HG02973 (cell line): ENCODE measurements at regions not wholly inside any gene's neighbourhood (a gene's known extent, or its start where the extent isn't known, plus 50 kb on each side); places are given as distances from the start of the nearest gene placed in this dataset.
"Not testable (repeated sequence)": the region's sequence is repeated elsewhere in the genome, so short reads cannot be mapped to it uniquely, and the experiment has no call there.

Experiments
- ATAC-seq: cut with Tn5 transposase; IDR thresholded peaks from one replicate; pipeline ENCODE4 v1.9.1; 2021; ENCODE audit warnings: moderate library complexity; ENCODE audit not compliant: unreplicated experiment

DNA sequence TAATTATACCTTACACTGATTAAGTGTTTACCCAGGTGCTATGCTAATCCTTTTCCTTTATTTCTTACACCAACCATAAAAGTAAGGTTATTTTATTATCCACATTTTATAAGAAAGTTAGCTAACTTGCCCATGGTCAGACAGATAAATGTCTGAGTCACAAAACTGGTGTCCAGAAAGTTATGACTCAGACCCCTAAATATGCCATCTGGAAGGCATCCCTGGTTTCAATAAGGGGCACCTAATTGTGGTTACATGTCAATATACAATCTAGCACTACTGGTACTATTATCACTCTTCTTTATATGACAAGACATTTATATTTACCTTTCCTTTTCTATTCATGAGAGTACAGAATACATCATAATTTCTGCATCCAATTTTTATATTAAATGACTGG is 496.5 kb upstream of the ADGRL2 start:
- ATAC-seq: no peak

DNA sequence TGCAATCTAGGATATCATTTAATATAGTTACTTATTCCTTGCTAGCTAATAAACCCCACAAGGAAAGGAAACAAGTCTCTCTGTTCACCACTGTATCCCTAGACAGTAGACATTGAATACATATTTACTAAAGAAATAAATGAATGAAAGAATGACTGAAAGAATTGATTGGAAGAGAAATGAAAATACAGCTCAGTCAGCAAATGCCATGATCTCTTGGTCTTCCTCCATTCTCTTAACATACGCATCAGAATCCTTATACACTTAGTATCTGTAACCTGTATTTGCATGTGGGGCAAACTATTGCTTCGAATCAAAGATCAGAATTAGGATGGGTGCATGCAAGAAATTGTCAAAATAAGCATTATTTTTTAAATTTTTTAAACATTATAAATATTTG is 500.8 kb upstream of the ADGRL2 start:
- ATAC-seq: no peak

DNA sequence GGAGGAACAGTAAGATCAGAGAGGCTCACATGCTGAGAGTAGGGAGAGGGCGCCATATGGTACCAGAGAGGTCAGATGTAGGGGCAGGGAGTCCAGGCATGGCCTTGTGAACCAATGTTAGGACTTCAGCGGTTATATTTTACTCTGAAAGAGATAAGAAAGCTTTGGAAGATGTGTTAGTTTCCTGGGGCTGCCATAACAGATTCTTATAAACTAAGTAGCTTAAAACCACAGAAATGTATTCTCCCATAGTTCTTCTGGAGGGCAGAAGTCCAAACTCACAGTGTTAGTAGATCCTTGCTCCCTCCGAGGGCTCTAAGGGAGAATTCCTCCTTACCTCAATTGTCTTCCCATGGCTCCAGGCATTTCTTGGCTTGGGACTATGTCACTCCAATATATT is 502.5 kb upstream of the ADGRL2 start:
- no peak for ATAC-seq

DNA sequence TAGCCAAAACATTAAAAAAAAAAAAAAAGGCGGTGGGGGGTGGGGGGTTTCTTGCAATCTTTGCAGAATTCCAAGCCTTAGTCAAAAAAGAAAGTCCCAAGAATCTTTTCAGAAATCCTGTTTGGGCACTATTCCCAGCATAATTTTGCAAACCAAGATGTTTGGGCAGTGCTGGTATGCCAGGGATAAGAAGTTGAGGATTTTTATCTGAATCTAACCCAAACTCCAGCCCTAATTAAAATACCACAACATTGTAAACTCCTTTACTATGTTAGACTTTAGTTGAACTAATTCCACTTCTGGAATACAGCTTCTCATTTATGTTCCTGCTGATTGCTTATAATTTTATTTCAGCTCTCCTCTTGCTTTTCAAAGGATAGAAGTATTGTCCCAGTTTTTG is 504.1 kb upstream of the ADGRL2 start:
- ATAC-seq: no peak

DNA sequence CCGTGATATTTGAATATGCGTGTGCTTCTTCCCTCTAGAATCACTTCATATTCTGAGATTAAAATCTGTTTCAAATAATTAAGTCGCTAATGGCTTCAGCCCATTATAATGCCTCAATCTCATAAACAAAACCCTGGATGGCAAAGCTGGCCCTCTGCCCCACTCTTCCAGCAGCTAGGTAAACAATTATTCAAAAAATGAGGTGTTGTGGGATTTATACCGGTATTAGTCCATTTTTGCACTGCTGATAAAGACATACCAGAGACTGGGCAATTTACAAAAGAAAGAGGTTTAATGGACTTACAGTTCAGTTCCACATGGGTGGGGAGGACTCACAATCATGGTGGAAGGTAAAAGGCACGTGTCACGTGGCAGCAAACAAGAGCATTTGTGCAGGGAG is 510.4 kb upstream of the ADGRL2 start:
- ATAC-seq: no peak

DNA sequence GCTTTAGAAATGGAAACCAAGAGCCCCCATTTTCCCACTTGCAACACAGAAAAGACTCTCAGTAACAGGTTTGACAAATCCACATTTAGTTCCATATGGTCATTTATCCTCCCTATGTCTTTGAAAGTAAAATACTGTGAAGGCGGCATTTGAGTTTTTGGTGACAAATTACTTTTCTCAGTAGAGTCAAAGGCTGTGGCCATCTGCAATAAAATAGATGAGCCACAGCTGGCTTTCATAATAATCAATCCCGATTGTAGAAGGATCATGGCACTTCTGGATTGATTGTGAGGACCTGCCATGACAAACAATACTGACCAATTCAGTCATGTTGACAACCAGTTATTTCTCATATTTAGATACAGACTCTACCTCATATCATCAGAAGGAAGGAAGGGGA is 512.0 kb upstream of the ADGRL2 start:
- ATAC-seq: no peak

DNA sequence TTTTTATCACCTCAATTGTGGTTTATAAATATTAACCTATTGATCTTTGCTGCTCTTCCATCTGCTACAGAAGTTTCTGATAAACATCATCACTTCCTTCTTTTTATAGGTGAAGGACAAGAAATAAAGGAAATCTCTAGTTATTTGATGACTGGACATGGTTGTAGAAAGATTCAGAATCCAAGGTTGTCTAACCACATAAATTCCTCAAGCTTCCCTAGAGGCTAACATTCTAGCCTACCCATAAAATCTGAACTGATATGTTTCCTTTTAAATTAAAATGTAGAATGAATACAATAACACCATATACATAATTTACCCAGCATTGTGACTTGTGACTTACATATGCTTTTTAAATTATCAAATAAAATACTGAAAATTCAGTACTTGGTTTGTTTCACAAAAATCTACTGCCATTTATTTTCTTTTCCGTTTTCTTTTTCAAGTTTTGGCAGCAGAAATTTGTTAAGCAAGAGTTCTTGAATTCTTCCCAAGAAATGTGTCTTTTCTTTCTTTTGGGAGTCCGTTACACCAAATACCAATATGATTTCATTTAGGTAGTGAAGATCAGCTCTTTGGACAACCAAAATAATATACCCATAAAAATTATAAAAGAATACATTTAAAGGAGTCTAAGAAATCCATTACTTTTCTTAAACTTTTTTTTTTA is 513.2 kb upstream of the ADGRL2 start:
- ATAC-seq: no peak

DNA sequence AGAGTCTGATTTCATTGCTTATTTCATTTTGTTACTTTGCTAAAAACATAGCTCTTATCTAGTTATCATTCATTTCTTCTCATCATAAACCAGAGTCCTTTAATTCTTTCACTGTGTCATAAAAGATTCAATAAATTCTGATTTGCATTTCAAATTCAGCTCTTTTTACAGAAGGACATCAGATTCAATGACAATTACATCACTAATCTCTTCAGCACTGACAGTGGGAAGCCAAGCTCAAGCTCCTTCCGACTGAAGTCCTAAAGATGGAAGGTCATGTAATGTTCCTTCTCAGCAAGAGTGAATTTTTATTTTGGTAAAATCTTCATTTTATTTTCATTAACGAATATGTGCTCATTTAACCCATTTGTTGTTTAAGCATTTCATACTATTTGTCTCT is 530.7 kb upstream of the ADGRL2 start:
- no peak for ATAC-seq

DNA sequence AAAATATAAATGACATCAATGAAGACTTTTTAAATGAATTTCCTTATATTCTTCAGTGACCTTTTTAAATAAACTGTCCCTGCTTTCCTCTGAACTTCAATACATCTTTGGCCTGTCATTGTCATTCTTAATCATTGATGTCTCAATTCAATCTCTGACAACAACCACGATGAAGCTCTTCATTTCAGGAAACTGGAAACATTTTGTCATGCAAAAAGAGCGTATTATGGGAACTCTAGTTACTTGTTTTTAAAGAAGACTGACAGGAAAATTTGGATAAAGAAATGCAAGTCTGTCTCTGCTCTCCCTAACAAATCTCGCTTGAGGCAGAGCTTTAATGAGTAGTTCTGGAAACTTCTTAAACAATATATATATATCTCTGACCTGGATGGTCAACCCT is 535.8 kb upstream of the ADGRL2 start:
- no peak for ATAC-seq

DNA sequence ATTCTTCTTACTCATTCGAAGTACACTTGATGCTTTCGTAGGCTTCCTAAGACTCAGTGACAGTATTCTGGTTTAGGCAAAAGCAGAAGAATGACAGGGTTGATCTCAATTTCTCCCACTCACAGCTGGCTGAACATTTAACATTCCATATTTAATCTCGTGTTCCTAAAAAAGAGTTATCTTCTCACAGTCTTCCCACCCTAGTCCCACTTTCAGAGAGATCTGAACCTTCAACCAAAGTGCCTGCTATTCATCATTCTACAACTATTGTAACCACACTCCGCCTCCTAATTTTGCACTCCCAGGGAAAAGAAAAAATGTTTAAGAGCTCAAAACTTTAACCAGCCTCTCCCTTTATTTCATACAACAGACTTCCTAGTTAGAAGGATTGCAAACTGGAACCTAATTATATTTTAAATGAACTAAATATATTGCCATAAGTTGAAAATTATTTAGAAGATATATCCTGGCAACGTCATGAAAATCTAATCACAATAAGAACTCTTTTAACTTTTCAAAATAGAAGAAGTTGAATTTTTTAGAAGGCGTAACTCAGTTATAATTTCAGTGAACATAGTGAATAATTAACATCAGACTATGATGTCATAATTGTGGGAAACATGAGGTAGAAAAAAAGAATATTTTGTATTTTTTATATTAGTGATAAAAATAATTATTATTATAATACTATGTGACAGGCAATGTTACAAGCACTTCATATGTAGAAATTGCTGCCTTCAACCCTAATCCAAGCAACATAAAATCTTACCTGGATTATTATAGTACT is 540.9 kb upstream of the ADGRL2 start:
- no peak for ATAC-seq

DNA sequence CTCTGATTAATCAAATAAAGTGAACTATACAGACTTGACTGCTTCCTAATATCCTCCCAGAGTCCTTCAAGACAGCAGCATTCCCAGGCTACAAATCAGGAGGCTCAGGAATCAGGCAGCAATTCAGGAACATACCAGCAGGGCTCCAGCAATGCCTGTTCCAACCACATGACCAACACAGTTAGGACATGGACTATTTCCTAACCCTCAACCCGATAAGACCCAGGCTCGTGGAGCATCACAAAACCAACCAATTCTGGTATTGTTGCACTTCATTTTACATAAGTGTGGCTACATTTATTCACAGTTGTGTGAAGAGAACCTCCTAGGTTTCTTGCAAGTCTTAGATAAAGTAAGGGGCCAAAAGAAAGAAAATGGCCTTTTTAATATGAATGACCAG is 546.2 kb upstream of the ADGRL2 start:
- no peak for ATAC-seq

DNA sequence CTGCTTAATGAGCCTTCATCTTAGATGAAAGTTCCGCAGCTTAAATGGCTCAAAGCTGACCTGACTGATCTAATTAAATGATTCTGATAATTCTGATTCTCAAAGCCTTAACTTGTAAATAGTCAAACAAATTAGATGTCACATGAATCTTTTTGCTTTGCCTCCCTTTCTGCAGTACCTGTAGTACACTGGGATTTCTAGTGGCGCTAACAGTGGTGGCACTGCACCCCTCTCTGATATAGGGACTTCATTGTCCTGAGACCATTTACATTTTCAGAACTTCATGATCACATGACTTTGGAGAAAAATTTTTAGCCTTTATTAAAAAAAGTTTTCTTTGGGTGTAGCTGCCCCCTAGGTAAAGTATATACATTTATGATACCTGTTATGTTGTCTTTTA is 546.7 kb upstream of the ADGRL2 start:
- ATAC-seq: no peak

DNA sequence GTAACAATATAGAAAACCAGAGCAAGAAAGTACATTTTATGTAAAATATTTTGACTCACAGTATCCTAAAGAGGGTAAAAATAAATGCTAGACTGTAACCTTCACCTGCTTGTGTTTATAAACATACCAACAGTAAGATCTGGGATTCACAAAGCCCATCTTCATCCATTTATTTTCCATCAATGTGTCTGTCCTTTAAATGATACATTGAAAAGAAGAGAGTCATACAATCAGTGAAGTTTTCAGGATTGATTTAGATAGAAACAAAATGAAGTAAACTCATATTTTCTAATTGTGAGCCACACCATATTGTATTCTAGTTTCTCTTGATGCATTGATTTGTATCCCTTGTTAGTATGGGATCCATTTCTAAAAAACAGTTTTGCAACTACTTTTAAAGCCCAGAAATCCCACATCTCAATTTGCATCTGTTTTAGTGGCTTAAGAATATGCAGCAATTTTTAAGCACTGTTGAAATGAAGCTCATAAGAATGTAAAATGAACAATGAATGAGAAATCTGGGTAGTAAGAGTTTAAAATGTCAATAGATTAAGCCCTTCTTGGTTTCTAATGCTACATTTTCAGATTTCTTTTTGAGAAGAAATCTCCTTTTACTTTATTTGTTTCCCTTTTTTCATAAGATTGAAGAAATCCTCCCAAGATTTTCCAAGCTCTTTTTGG is 548.1 kb upstream of the ADGRL2 start:
- no peak for ATAC-seq

DNA sequence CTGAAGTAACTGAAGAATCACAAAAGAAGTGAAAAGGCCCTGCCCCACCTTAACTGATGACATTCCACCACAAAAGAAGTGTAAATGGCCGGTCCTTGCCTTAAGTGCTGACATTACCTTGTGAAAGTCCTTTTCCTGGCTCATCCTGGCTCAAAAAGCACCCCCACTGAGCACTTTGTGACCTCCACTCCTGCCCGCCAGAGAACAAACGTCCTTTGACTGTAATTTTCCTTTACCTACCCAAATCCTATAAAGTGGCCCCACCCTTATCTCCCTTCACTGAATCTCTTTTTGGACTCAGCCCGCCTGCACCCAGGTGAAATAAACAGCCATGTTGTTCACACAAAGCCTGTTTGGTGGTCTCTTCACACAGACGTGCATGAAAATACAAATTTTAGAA is 549.9 kb upstream of the ADGRL2 start:
- ATAC-seq: not testable (repeated sequence)

DNA sequence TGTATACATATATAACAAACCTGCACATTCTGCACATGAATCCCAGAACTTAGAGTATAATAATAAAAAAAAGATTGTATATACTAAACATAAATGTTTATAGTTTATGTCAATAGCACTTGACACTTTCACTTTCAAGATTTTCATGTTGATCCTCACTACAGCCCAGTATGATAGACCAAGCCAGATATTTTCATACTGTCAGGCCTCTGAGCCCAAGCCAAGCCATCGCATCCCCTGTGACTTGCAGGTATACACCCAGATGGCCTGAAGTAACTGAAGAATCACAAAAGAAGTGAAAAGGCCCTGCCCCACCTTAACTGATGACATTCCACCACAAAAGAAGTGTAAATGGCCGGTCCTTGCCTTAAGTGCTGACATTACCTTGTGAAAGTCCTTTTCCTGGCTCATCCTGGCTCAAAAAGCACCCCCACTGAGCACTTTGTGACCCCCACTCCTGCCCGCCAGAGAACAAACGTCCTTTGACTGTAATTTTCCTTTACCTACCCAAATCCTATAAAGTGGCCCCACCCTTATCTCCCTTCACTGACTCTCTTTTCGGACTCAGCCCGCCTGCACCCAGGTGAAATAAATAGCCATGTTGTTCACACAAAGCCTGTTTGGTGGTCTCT is 555.5 kb upstream of the ADGRL2 start:
- not testable (repeated sequence) for ATAC-seq

DNA sequence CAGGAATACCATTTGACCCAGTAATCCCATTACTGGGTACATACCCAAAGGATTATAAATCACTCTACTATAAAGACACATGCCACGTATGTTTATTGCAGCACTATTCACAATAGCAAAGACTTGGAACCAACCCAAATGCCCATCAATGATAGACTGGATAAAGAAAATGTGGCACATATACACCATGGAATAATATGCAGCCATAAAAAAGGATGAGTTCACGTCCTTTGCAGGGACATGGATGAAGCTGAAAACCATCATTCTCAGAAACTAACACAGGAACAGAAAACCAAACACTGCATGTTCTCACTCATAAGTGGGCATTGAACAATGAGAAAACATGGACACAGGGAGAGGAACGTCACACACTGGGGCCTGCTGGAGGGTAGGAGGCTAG is 556.1 kb upstream of the ADGRL2 start:
- not testable (repeated sequence) for ATAC-seq

DNA sequence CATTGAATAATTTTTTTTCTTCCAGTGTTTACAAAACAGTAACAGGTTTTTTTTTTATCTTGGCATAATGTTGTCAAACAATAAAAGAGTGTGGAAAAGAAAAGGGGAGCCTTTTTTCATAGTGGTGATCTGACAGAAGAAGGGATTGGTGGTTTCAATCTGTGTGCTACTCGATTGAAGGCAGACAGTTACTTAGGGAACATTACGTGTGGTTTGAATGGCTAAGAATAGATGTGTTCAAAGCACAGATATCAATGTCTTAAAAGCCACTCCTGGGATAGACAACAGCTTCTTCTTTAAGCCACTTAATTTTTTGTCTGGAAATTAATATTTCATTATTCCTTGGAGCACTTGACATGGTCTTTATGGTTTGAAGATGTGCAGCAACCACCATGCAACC is 558.6 kb upstream of the ADGRL2 start:
- ATAC-seq: no peak

DNA sequence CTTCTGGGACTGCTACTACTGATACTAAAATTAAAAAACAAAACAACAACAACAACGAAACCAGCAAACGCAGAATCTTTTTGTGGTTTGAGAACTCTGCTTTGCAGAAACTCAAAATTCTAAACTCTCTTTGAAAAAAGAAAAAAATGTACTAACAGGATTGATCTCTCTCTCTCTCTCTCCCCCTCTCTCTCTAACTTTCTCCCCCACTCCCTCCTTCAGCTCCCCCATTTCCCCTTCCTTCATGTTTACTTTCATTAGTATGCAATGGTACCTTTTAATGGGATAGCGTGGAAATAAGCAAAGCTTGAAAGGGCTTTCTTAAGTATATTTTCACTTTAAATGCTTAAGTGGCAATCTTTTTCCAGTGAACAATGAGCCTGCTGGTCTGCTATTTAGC is 562.6 kb upstream of the ADGRL2 start:
- ATAC-seq: no peak

DNA sequence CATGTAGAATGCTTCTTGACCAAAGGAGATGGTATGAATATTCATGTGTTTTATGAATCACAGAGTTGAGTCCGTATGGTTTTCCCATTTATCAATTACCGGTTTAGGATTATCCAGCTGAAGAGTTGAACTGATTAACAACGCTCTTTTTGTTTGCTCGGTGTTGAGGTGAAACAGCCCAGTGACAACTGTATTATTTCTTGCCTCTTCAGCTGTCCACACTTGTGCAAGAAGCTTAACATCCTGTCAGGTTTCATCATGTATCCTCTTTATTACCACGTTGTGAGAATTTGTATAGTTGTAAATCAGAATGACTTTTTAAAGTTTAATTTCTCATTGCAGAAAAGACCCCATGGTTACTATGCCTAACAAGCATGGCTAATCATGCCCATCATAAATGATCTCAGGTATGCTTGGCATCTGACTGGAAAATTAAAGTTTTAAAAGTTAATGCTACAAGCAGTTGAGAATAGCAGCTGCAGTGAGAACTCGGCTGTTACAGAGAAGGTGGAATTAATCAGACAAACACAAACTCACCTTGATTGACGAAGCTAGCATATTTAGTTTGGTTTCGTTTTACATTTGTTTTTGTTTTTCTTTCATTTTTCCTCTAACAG is 563.2 kb upstream of the ADGRL2 start:
- no peak for ATAC-seq

DNA sequence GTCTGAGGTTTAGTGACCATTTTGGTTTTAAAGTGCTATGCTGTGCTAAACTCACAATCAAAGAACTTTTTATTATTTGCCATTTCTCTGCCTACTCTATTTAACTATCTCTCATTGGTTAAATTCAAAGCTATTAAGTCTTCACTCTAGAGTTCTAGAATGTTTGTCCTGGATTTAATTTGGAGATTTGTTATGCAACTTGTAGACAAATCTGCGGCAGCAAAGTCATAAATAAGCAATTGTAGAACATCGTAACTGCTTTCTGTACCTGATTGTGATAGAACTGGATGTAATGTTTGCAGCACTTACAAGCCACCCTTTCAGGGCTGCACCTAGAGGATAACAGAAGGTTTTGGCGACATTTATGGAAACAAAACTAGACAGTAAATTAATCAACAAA is 566.5 kb upstream of the ADGRL2 start:
- no peak for ATAC-seq

DNA sequence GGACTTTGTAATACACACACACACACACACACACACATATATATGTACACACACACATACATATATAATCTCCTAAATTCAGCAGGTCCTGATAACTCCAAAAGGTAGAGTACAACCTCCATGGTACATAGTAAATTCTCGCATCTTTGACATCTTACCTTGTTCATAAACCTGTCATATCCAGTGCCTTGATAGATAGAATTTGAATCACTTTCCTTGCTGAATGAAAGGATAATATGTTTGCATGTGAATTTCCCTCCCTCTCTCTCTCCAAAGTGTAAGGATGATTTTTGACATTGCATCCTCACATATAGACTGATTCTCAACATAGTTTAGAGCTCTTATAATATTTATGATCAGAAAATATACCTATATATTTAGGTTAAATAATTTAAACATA is 567.1 kb upstream of the ADGRL2 start:
- no peak for ATAC-seq
